ENCODE measurements at regions not wholly inside any gene's neighbourhood (a gene's known extent, or its start where the extent isn't known, plus 50 kb on each side); places are given as distances from the start of the nearest gene placed in this dataset.

- TF ChIP-seq REST (IDR thresholded peaks at IDR 0.05; ENCODE audit: insufficient replicate concordance, low read depth): no peak
- no peak for TF ChIP-seq POLR2AphosphoS5 (IDR thresholded peaks at IDR 0.05; ENCODE audit: low read depth)
- TF ChIP-seq CTCF (IDR thresholded peaks at IDR 0.05; ENCODE audit: insufficient read depth, low read length): no peak
Measured at GRCh38 chr12:97616946-97617345, 154.3 kb downstream of the RMST start.

Data from HL-60 (cell line).